ENCODE measurements at regions not wholly inside any gene's neighbourhood (a gene's known extent, or its start where the extent isn't known, plus 50 kb on each side); places are given as distances from the start of the nearest gene placed in this dataset.

GRCh38 chr6:122009000-122009350 lies 390.5 kb upstream of the HSF2 start:
- no peak for DNase-seq (ENCODE audit: low read depth in 1 of 2, low spot score in 1 of 2)
- H3K4me3 ChIP-seq: no peak overlapping the region
- no peaks in the 10 kb centered on the region for H3K27me3 ChIP-seq
- H3K9me3 ChIP-seq (ENCODE audit: low read depth): no peaks in the 10 kb centered on the region
- H3K36me3 ChIP-seq: no peaks in the 10 kb centered on the region
- no peak for TF ChIP-seq CTCF (IDR thresholded peaks at IDR 0.05; ENCODE audit: low read depth, low read length)
- H3K4me1 ChIP-seq (ENCODE audit: low read depth): peaks cover 21% of the 10 kb centered on the region
- H3K27ac ChIP-seq: peak overlapping the region; percentile 32

- no peak overlapping the region for H3K4me3 ChIP-seq
- no peaks in the 10 kb centered on the region for H3K9me3 ChIP-seq (ENCODE audit: low read depth)
- H3K27me3 ChIP-seq: no peaks in the 10 kb centered on the region
- DNase-seq (ENCODE audit: low read depth in 1 of 2, low spot score in 1 of 2): no peak
- H3K27ac ChIP-seq: no peak overlapping the region
- no peaks in the 10 kb centered on the region for H3K36me3 ChIP-seq
- H3K4me1 ChIP-seq (ENCODE audit: low read depth): peaks cover 11% of the 10 kb centered on the region
- TF ChIP-seq CTCF (IDR thresholded peaks at IDR 0.05; ENCODE audit: low read depth, low read length): no peak
Measured at GRCh38 chr6:122012578-122012977, 386.9 kb upstream of the HSF2 start.

GRCh38 chr6:122014961-122015360 lies 384.5 kb upstream of the HSF2 start:
- DNase-seq (ENCODE audit: low read depth in 1 of 2, low spot score in 1 of 2): peak in 1 of 2 donors; percentile 57
- Histone ChIP-seq H3K9me3 (ENCODE audit: low read depth) (no peaks in the 10 kb centered on the region), H3K4me3 (no peak overlapping the region), H3K27ac (no peak overlapping the region), H3K36me3 (no peaks in the 10 kb centered on the region), H3K4me1 (ENCODE audit: low read depth) (no peaks in the 10 kb centered on the region), H3K27me3 (no peaks in the 10 kb centered on the region)
- no peak for TF ChIP-seq CTCF (IDR thresholded peaks at IDR 0.05; ENCODE audit: low read depth, low read length)

- Histone ChIP-seq H3K4me1 (ENCODE audit: low read depth) (no peaks in the 10 kb centered on the region), H3K4me3 (no peak overlapping the region), H3K36me3 (no peaks in the 10 kb centered on the region), H3K27ac (no peak overlapping the region), H3K27me3 (no peaks in the 10 kb centered on the region), H3K9me3 (ENCODE audit: low read depth) (no peaks in the 10 kb centered on the region)
- no peak for TF ChIP-seq CTCF (IDR thresholded peaks at IDR 0.05; ENCODE audit: low read depth, low read length)
- no peak for DNase-seq (ENCODE audit: low read depth in 1 of 2, low spot score in 1 of 2)
Measured at GRCh38 chr6:122020588-122021264, 378.7 kb upstream of the HSF2 start.

- Histone ChIP-seq H3K9me3 (ENCODE audit: low read depth) (no peaks in the 10 kb centered on the region), H3K4me1 (ENCODE audit: low read depth) (no peaks in the 10 kb centered on the region), H3K36me3 (no peaks in the 10 kb centered on the region), H3K4me3 (no peak overlapping the region), H3K27me3 (no peaks in the 10 kb centered on the region), H3K27ac (no peak overlapping the region)
- TF ChIP-seq CTCF (IDR thresholded peaks at IDR 0.05; ENCODE audit: low read depth, low read length): no peak
- DNase-seq (ENCODE audit: low read depth in 1 of 2, low spot score in 1 of 2): no peak
Measured at GRCh38 chr6:122025104-122025503, 374.3 kb upstream of the HSF2 start.

Data from cardiac muscle cell (in vitro differentiated cells and primary cell).